ENCODE measurements at regions not wholly inside any gene's neighbourhood (a gene's known extent, or its start where the extent isn't known, plus 50 kb on each side); places are given as distances from the start of the nearest gene placed in this dataset.
"Not testable (repeated sequence)": the region's sequence is repeated elsewhere in the genome, so short reads cannot be mapped to it uniquely, and the experiment has no call there.

- H3K27ac ChIP-seq (ENCODE audit: low read depth, low read length), result no peak overlapping the region
- H3K4me1 ChIP-seq (ENCODE audit: control insufficient read depth in 3 of 3, insufficient read depth in 3 of 3, low read length in 3 of 3), result no peaks in the 10 kb centered on the region
- H3K27me3 ChIP-seq (ENCODE audit: control insufficient read depth in 3 of 3, insufficient read depth in 3 of 3, low read length in 3 of 3), result no peaks in the 10 kb centered on the region
- H3K9ac ChIP-seq (ENCODE audit: low read depth in 1 of 3, low read length in 3 of 3), result no peak overlapping the region
- no peak overlapping the region for H3K4me3 ChIP-seq (ENCODE audit: low read length in 3 of 3)
- peaks cover 0 to 2% (median 0%) of the 10 kb centered on the region in 3 donors for H3K9me3 ChIP-seq (ENCODE audit: control insufficient read depth in 3 of 3, low read length in 3 of 3)
- H3K36me3 ChIP-seq (ENCODE audit: control insufficient read depth in 3 of 3, insufficient read depth in 3 of 3, low read length in 3 of 3), result no peaks in the 10 kb centered on the region
These were observed 85.1 kb downstream of the GNL3L start for GRCh38 chrX:54615109-54615508.

DNA sequence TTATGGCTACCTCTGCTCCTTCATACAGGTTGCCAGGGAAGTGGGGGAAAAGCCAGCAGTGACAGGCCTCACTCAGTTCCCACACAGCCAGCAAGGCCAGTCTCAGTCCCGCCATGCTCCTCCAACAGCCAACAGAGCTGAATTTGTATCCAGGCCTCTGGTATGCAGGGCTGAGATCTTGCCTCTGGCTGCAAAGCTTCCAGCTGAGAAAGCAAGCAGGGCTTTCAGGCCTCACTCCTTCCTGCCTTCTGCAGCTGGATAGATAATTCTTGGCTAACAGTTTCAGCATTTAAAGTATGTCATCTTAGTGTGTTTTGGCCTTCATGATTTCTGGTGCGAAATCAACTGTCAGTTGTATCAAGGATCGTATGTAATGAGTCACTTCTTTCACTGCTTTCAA lies 103.6 kb downstream of the GNL3L start:
- Histone ChIP-seq H3K4me1 (ENCODE audit: control insufficient read depth in 3 of 3, insufficient read depth in 3 of 3, low read length in 3 of 3) (no peaks in the 10 kb centered on the region), H3K9me3 (ENCODE audit: control insufficient read depth in 3 of 3, low read length in 3 of 3) (no peaks in the 10 kb centered on the region), H3K27me3 (ENCODE audit: control insufficient read depth in 3 of 3, insufficient read depth in 3 of 3, low read length in 3 of 3) (no peaks in the 10 kb centered on the region), H3K27ac (ENCODE audit: low read depth, low read length) (no peak overlapping the region), H3K4me3 (ENCODE audit: low read length in 3 of 3) (no peak overlapping the region), H3K36me3 (ENCODE audit: control insufficient read depth in 3 of 3, insufficient read depth in 3 of 3, low read length in 3 of 3) (no peaks in the 10 kb centered on the region), H3K9ac (ENCODE audit: low read depth in 1 of 3, low read length in 3 of 3) (no peak overlapping the region)

DNA sequence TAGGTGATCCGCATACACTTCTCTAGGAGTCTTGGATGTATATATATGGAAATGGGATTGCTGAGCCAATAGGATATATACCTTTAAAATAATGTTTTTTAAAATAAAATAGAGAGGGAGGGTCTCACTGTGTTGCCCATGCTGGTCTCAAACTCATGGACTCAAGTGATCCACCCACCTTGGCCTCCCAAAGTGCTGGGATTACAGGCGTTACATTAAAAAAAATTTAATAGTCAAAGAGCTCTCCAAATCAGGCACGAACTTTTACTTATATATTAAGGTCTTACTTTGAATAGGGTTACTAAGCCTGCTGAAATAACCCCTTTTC lies 109.0 kb downstream of the GNL3L start:
- Histone ChIP-seq H3K4me1 (ENCODE audit: control insufficient read depth in 3 of 3, insufficient read depth in 3 of 3, low read length in 3 of 3) (peaks cover 6 to 13% (median 12%) of the 10 kb centered on the region in 3 donors), H3K9me3 (ENCODE audit: control insufficient read depth in 3 of 3, low read length in 3 of 3) (no peaks in the 10 kb centered on the region), H3K27me3 (ENCODE audit: control insufficient read depth in 3 of 3, insufficient read depth in 3 of 3, low read length in 3 of 3) (no peaks in the 10 kb centered on the region), H3K9ac (ENCODE audit: low read depth in 1 of 3, low read length in 3 of 3) (peak overlapping the region in 2 of 3 donors; percentile 27 to 82), H3K27ac (ENCODE audit: low read depth, low read length) (peak overlapping the region; percentile 91), H3K4me3 (ENCODE audit: low read length in 3 of 3) (peak overlapping the region in 2 of 3 donors; percentile 30 to 67), H3K36me3 (ENCODE audit: control insufficient read depth in 3 of 3, insufficient read depth in 3 of 3, low read length in 3 of 3) (no peaks in the 10 kb centered on the region)

DNA sequence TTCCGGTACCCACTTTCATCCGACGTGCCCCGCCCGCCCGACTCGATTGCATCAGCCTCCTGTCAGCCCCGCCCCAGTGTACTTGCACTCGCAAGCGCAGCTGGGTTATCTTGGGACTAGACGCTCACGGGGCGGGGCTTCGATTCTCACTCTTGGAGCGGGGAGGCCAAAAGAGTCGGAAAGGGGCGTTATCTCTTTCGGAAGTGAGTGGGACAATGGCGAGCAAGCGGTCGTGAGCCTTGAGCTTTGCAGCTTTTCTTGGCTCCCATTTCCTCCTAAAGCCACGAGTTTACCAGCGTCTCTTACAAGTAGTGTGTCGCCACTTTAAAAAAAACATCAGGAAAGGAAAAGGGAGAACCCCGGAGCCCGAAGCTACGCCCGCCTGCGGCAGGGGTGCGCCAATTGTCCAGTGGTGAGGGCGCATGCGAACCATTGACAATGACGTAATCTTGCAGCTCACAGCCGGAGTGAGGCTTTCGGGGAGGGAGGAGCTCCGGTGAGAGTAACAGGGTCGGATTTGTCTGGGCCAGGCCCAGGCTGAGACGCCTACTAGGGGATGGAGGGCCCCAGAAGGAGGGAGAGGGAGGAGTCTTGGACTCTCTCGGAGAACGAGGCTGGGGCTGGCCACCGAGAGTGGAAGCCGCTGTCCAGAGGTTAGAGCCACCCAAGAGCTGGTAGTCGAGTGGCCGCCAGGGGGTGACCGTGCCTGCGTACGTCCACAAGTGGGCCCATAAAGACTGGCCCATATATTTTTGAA lies 109.5 kb downstream of the GNL3L start:
- peak overlapping the region; percentile 47 to 74 (median 67) for H3K4me3 ChIP-seq (ENCODE audit: low read length in 3 of 3)
- H3K27me3 ChIP-seq (ENCODE audit: control insufficient read depth in 3 of 3, insufficient read depth in 3 of 3, low read length in 3 of 3), result no peaks in the 10 kb centered on the region
- peak overlapping the region; percentile 64 to 83 (median 82) for H3K9ac ChIP-seq (ENCODE audit: low read depth in 1 of 3, low read length in 3 of 3)
- H3K27ac ChIP-seq (ENCODE audit: low read depth, low read length), result peak overlapping the region; percentile 91
- no peaks in the 10 kb centered on the region for H3K9me3 ChIP-seq (ENCODE audit: control insufficient read depth in 3 of 3, low read length in 3 of 3)
- no peaks in the 10 kb centered on the region for H3K36me3 ChIP-seq (ENCODE audit: control insufficient read depth in 3 of 3, insufficient read depth in 3 of 3, low read length in 3 of 3)
- peaks cover 6 to 13% (median 12%) of the 10 kb centered on the region in 3 donors for H3K4me1 ChIP-seq (ENCODE audit: control insufficient read depth in 3 of 3, insufficient read depth in 3 of 3, low read length in 3 of 3)

DNA sequence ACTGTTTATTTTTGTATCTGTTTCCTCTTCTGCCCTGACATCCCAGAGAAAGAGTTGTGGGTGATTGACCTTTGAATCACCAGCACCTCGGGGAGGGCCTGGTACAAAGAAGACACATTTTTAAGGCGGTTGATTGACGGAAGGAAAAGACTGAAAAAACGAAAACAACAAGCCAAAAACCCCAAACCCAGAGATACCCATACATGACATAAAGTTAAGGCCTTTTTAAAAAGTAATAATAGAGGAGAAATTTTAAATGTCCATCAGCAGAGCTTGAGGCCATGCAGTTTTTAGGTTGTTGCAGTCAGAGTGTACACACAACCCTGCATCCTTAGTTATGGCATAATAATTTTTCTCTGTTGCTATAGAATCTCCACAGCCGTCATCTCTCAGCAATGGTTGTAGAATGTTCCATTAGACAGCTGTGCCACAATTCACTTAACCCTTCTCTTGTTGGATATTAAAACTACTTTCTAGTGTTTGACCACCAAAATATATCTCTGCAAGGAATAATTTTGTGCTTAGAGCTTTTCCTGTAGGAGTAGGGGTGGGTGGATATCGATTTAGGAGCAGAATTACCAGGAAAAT lies 110.2 kb downstream of the GNL3L start:
- H3K36me3 ChIP-seq (ENCODE audit: control insufficient read depth in 3 of 3, insufficient read depth in 3 of 3, low read length in 3 of 3), result no peaks in the 10 kb centered on the region
- H3K4me1 ChIP-seq (ENCODE audit: control insufficient read depth in 3 of 3, insufficient read depth in 3 of 3, low read length in 3 of 3), result peaks cover 6 to 13% (median 12%) of the 10 kb centered on the region in 3 donors
- H3K27me3 ChIP-seq (ENCODE audit: control insufficient read depth in 3 of 3, insufficient read depth in 3 of 3, low read length in 3 of 3), result no peaks in the 10 kb centered on the region
- peak overlapping the region; percentile 91 for H3K27ac ChIP-seq (ENCODE audit: low read depth, low read length)
- peak overlapping the region; percentile 38 to 59 (median 55) for H3K4me3 ChIP-seq (ENCODE audit: low read length in 3 of 3)
- peak overlapping the region; percentile 64 to 83 (median 82) for H3K9ac ChIP-seq (ENCODE audit: low read depth in 1 of 3, low read length in 3 of 3)
- H3K9me3 ChIP-seq (ENCODE audit: control insufficient read depth in 3 of 3, low read length in 3 of 3), result no peaks in the 10 kb centered on the region

DNA sequence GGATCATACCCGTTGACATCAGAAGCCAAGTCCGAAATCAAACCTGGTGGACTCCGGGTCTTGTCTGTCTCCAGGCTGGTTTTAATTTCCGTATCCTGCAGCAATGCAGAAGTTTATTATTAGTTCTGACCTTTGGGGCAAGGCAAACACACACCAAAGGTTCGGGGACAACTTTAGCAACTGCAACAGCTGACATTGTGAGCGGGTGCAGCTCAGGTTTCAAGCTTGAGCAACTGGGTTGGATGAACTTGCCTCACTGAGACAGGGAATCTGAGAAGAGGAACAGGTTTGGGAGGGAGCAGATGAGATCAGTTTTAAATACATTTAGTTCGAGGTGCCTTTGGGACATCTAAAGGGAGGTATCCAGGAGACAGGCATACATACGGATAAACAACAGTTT lies 110.7 kb downstream of the GNL3L start:
- no peaks in the 10 kb centered on the region for H3K9me3 ChIP-seq (ENCODE audit: control insufficient read depth in 3 of 3, low read length in 3 of 3)
- H3K4me3 ChIP-seq (ENCODE audit: low read length in 3 of 3), result peak overlapping the region; percentile 38 to 59 (median 55)
- H3K4me1 ChIP-seq (ENCODE audit: control insufficient read depth in 3 of 3, insufficient read depth in 3 of 3, low read length in 3 of 3), result peaks cover 6 to 13% (median 12%) of the 10 kb centered on the region in 3 donors
- no peaks in the 10 kb centered on the region for H3K27me3 ChIP-seq (ENCODE audit: control insufficient read depth in 3 of 3, insufficient read depth in 3 of 3, low read length in 3 of 3)
- no peaks in the 10 kb centered on the region for H3K36me3 ChIP-seq (ENCODE audit: control insufficient read depth in 3 of 3, insufficient read depth in 3 of 3, low read length in 3 of 3)
- peak overlapping the region; percentile 91 for H3K27ac ChIP-seq (ENCODE audit: low read depth, low read length)
- H3K9ac ChIP-seq (ENCODE audit: low read depth in 1 of 3, low read length in 3 of 3), result peak overlapping the region; percentile 64 to 83 (median 82)

- Histone ChIP-seq H3K4me1 (ENCODE audit: control insufficient read depth in 3 of 3, insufficient read depth in 3 of 3, low read length in 3 of 3) (peaks cover 6 to 13% (median 12%) of the 10 kb centered on the region in 3 donors), H3K9ac (ENCODE audit: low read depth in 1 of 3, low read length in 3 of 3) (peak overlapping the region in 2 of 3 donors; percentile 47 to 60), H3K4me3 (ENCODE audit: low read length in 3 of 3) (peak overlapping the region in 1 of 3 donors; percentile 45), H3K27me3 (ENCODE audit: control insufficient read depth in 3 of 3, insufficient read depth in 3 of 3, low read length in 3 of 3) (no peaks in the 10 kb centered on the region), H3K9me3 (ENCODE audit: control insufficient read depth in 3 of 3, low read length in 3 of 3) (no peaks in the 10 kb centered on the region), H3K27ac (ENCODE audit: low read depth, low read length) (peak overlapping the region; percentile 91), H3K36me3 (ENCODE audit: control insufficient read depth in 3 of 3, insufficient read depth in 3 of 3, low read length in 3 of 3) (no peaks in the 10 kb centered on the region)
These were observed 111.5 kb downstream of the GNL3L start for GRCh38 chrX:54641530-54641929.

DNA sequence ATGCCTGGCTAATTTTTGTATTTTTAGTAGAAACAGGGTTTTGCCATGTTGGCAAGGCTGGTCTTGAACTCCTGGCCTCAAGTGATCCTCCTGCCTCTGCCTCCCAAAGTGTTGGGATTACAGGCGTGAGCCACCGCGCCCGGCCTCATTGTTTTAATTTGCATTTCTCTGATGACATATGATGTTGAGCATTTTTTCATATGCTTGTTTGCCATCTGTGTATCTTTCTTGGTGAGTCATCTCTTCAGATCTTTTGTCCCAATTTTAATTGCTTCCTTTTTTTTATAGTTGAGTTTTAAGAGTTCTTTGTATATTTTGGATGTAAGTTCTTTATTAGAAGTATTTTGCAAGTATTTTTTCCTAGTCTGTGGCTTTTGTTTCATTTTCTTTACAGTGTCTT lies 117.6 kb downstream of the GNL3L start:
- H3K9me3 ChIP-seq (ENCODE audit: control insufficient read depth in 3 of 3, low read length in 3 of 3); H3K4me3 ChIP-seq (ENCODE audit: low read length in 3 of 3); H3K36me3 ChIP-seq (ENCODE audit: control insufficient read depth in 3 of 3, insufficient read depth in 3 of 3, low read length in 3 of 3); H3K4me1 ChIP-seq (ENCODE audit: control insufficient read depth in 3 of 3, insufficient read depth in 3 of 3, low read length in 3 of 3); H3K9ac ChIP-seq (ENCODE audit: low read depth in 1 of 3, low read length in 3 of 3); H3K27ac ChIP-seq (ENCODE audit: low read depth, low read length); H3K27me3 ChIP-seq (ENCODE audit: control insufficient read depth in 3 of 3, insufficient read depth in 3 of 3, low read length in 3 of 3): not testable (repeated sequence)

- Histone ChIP-seq H3K27ac (ENCODE audit: low read depth, low read length) (no peak overlapping the region), H3K9ac (ENCODE audit: low read depth in 1 of 3, low read length in 3 of 3) (no peak overlapping the region), H3K4me3 (ENCODE audit: low read length in 3 of 3) (no peak overlapping the region), H3K4me1 (ENCODE audit: control insufficient read depth in 3 of 3, insufficient read depth in 3 of 3, low read length in 3 of 3) (no peaks in the 10 kb centered on the region), H3K27me3 (ENCODE audit: control insufficient read depth in 3 of 3, insufficient read depth in 3 of 3, low read length in 3 of 3) (no peaks in the 10 kb centered on the region), H3K9me3 (ENCODE audit: control insufficient read depth in 3 of 3, low read length in 3 of 3) (peaks cover 0 to 5% (median 0%) of the 10 kb centered on the region in 3 donors), H3K36me3 (ENCODE audit: control insufficient read depth in 3 of 3, insufficient read depth in 3 of 3, low read length in 3 of 3) (no peaks in the 10 kb centered on the region)
These were observed 129.5 kb downstream of the GNL3L start for GRCh38 chrX:54659547-54659946.

DNA sequence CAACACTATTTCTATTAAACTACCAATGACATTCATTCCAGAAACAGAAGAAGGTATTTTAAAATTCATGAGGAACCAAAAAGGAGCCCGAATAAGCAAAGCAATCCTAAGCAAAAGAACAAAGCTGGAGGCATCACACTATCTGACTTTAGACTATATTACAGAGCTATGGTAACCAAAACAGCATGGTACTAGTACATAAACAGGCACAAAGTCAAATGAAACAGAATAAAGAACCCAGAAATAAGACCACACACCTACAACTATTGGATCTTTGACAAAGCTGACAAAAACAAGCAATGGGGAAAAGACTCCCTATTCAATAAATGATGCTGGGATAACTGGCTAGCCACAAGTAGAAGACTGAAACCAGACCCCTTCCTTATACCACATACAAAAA lies 122.3 kb downstream of the ITIH6 start:
- Histone ChIP-seq H3K27ac (ENCODE audit: low read depth, low read length) (no peak overlapping the region), H3K4me3 (ENCODE audit: low read length in 3 of 3) (no peak overlapping the region), H3K36me3 (ENCODE audit: control insufficient read depth in 3 of 3, insufficient read depth in 3 of 3, low read length in 3 of 3) (no peaks in the 10 kb centered on the region), H3K27me3 (ENCODE audit: control insufficient read depth in 3 of 3, insufficient read depth in 3 of 3, low read length in 3 of 3) (no peaks in the 10 kb centered on the region), H3K9me3 (ENCODE audit: control insufficient read depth in 3 of 3, low read length in 3 of 3) (peaks cover 0 to 3% (median 0%) of the 10 kb centered on the region in 3 donors), H3K9ac (ENCODE audit: low read depth in 1 of 3, low read length in 3 of 3) (no peak overlapping the region), H3K4me1 (ENCODE audit: control insufficient read depth in 3 of 3, insufficient read depth in 3 of 3, low read length in 3 of 3) (no peaks in the 10 kb centered on the region)
